Activated naive CD4-positive, alpha-beta T cell treated with anti-CD3 and anti-CD28 coated beads, Interleukin-2, amount 50 U/mL, for 72 hours (primary cell): ENCODE measurements at regions not wholly inside any gene's neighbourhood (a gene's known extent, or its start where the extent isn't known, plus 50 kb on each side); places are given as distances from the start of the nearest gene placed in this dataset.

Experiments used
- ATAC-seq, 2 donors: fragments of 150-1000 bp; cut with Tn5 transposase; 2 replicates each; pipeline ENCODE4 v1.10.0; 2021; ENCODE audit warnings: mild to moderate bottlenecking in 2 of 2, moderate library complexity in 2 of 2
- DNase-seq, 2 donors: peaks; one replicate each; pipeline ENCODE4 v3.0.0; 2021 to 2022; ENCODE audit warnings: low spot score in 2 of 2
- H3K27ac Mint-ChIP-seq, 2 donors: one replicate each; pipeline ENCODE4 v1.8.0; 2022; ENCODE audit warnings: mild to moderate bottlenecking in 2 of 2, mixed read lengths in 2 of 2
- H3K36me3 Mint-ChIP-seq, 2 donors: one replicate each; pipeline ENCODE4 v1.8.0; 2022; ENCODE audit warnings: mixed read lengths in 2 of 2
- H3K9me3 Mint-ChIP-seq, 2 donors: one replicate each; pipeline ENCODE4 v1.8.0; 2022; ENCODE audit warnings: mixed read lengths in 2 of 2

- Mint-ChIP-seq H3K27ac (no peak overlapping the region), H3K9me3 (no peaks in the 10 kb centered on the region), H3K36me3 (no peaks in the 10 kb centered on the region)
- no peak for DNase-seq
- no peak for ATAC-seq
These were observed 100.9 kb downstream of the CTTN start for GRCh38 chr11:70498976-70499801.

GRCh38 chr11:70500076-70500847 is 101.9 kb downstream of the CTTN start:
- no peak for DNase-seq
- Mint-ChIP-seq H3K27ac (no peak overlapping the region), H3K9me3 (no peaks in the 10 kb centered on the region), H3K36me3 (no peaks in the 10 kb centered on the region)
- no peak for ATAC-seq

GRCh38 chr11:70501051-70501901 is 102.9 kb downstream of the CTTN start:
- Mint-ChIP-seq H3K27ac (no peak overlapping the region), H3K9me3 (no peaks in the 10 kb centered on the region), H3K36me3 (no peaks in the 10 kb centered on the region)
- ATAC-seq (no peak), DNase-seq (no peak)

- Mint-ChIP-seq H3K9me3 (no peaks in the 10 kb centered on the region), H3K36me3 (no peaks in the 10 kb centered on the region), H3K27ac (no peak overlapping the region)
- no peak for DNase-seq
- ATAC-seq: no peak
These were observed 103.7 kb downstream of the CTTN start for GRCh38 chr11:70501933-70502540.

- DNase-seq (no peak), ATAC-seq (no peak)
- H3K9me3 Mint-ChIP-seq: no peaks in the 10 kb centered on the region
- H3K36me3 Mint-ChIP-seq: no peaks in the 10 kb centered on the region
- H3K27ac Mint-ChIP-seq: no peak overlapping the region
These were observed 104.5 kb downstream of the CTTN start for GRCh38 chr11:70502677-70503467.

GRCh38 chr11:70503468-70504221 is 105.3 kb downstream of the CTTN start:
- Mint-ChIP-seq H3K27ac (no peak overlapping the region), H3K36me3 (no peaks in the 10 kb centered on the region), H3K9me3 (no peaks in the 10 kb centered on the region)
- DNase-seq (no peak), ATAC-seq (no peak)

- ATAC-seq (no peak), DNase-seq (no peak)
- Mint-ChIP-seq H3K27ac (no peak overlapping the region), H3K9me3 (no peaks in the 10 kb centered on the region), H3K36me3 (no peaks in the 10 kb centered on the region)
These were observed 106.1 kb downstream of the CTTN start for GRCh38 chr11:70504246-70505020.

- DNase-seq (no peak), ATAC-seq (no peak)
- no peaks in the 10 kb centered on the region for H3K36me3 Mint-ChIP-seq
- H3K27ac Mint-ChIP-seq: no peak overlapping the region
- H3K9me3 Mint-ChIP-seq: no peaks in the 10 kb centered on the region
These were observed 107.0 kb downstream of the CTTN start for GRCh38 chr11:70505331-70505731.

GRCh38 chr11:70505761-70506657 is 107.7 kb downstream of the CTTN start:
- no peak overlapping the region for H3K27ac Mint-ChIP-seq
- no peak for DNase-seq
- H3K36me3 Mint-ChIP-seq: peaks cover 5 to 6% of the 10 kb centered on the region in 2 donors
- no peak for ATAC-seq
- peaks cover 0 to 4% of the 10 kb centered on the region in 2 donors for H3K9me3 Mint-ChIP-seq

- ATAC-seq: no peak
- Mint-ChIP-seq H3K27ac (no peak overlapping the region), H3K9me3 (peaks cover 0 to 4% of the 10 kb centered on the region in 2 donors), H3K36me3 (peaks cover 6 to 7% of the 10 kb centered on the region in 2 donors)
- no peak for DNase-seq
These were observed 108.3 kb downstream of the CTTN start for GRCh38 chr11:70506658-70506970.

GRCh38 chr11:70506986-70507385 is 108.7 kb downstream of the CTTN start:
- no peak overlapping the region for H3K27ac Mint-ChIP-seq
- DNase-seq (no peak), ATAC-seq (no peak)
- H3K36me3 Mint-ChIP-seq: peaks cover 6 to 7% of the 10 kb centered on the region in 2 donors
- H3K9me3 Mint-ChIP-seq: peaks cover 0 to 5% of the 10 kb centered on the region in 2 donors

- H3K36me3 Mint-ChIP-seq: peaks cover 11 to 14% of the 10 kb centered on the region in 2 donors
These were observed 109.3 kb downstream of the CTTN start for GRCh38 chr11:70507466-70508230.

GRCh38 chr11:70508231-70508480 is 109.8 kb downstream of the CTTN start:
- H3K36me3 Mint-ChIP-seq: peaks cover 16 to 19% of the 10 kb centered on the region in 2 donors
- no peak for DNase-seq
- no peak for ATAC-seq
- no peak overlapping the region for H3K27ac Mint-ChIP-seq
- peaks cover 10 to 17% of the 10 kb centered on the region in 2 donors for H3K9me3 Mint-ChIP-seq

More at GRCh38 chr11:70507466-70508230, 109.3 kb downstream of the CTTN start:
- DNase-seq (no peak), ATAC-seq (no peak)
- H3K27ac Mint-ChIP-seq: no peak overlapping the region
- H3K9me3 Mint-ChIP-seq: peaks cover 5 to 12% of the 10 kb centered on the region in 2 donors
